GM12874 (cell line): ENCODE measurements at regions not wholly inside any gene's neighbourhood (a gene's known extent, or its start where the extent isn't known, plus 50 kb on each side); places are given as distances from the start of the nearest gene placed in this dataset.

Experiments used
- TF ChIP-seq, protein P1 (sequence below): IDR thresholded peaks from 2 replicates; pipeline ENCODE4 v1.5.1; 2011; ENCODE audit warnings: low read depth, mild to moderate bottlenecking, control low read depth, low read length, moderate library complexity; ENCODE audit not compliant: insufficient read depth

DNA sequence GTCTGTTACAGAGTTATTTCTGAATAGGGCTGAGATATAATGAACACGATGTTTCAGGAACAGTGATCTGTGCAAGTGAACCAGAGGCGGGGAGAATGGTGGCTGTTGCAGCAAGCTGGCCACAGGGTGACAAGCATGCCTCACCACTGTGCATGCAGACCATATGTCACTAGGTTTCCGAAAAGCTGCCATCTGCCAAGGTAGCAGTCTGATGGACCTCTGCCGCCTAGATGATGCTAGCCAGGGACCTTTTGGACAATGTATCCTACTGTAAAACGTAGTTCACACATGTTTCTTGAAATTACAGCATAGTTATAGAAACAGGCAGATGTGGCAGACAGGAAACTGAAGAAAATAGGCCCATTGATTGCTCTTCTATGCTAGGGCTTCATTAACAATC is 204.2 kb upstream of the RRP15 start:
- TF ChIP-seq, protein P1, sequence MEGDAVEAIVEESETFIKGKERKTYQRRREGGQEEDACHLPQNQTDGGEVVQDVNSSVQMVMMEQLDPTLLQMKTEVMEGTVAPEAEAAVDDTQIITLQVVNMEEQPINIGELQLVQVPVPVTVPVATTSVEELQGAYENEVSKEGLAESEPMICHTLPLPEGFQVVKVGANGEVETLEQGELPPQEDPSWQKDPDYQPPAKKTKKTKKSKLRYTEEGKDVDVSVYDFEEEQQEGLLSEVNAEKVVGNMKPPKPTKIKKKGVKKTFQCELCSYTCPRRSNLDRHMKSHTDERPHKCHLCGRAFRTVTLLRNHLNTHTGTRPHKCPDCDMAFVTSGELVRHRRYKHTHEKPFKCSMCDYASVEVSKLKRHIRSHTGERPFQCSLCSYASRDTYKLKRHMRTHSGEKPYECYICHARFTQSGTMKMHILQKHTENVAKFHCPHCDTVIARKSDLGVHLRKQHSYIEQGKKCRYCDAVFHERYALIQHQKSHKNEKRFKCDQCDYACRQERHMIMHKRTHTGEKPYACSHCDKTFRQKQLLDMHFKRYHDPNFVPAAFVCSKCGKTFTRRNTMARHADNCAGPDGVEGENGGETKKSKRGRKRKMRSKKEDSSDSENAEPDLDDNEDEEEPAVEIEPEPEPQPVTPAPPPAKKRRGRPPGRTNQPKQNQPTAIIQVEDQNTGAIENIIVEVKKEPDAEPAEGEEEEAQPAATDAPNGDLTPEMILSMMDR: no peak

DNA sequence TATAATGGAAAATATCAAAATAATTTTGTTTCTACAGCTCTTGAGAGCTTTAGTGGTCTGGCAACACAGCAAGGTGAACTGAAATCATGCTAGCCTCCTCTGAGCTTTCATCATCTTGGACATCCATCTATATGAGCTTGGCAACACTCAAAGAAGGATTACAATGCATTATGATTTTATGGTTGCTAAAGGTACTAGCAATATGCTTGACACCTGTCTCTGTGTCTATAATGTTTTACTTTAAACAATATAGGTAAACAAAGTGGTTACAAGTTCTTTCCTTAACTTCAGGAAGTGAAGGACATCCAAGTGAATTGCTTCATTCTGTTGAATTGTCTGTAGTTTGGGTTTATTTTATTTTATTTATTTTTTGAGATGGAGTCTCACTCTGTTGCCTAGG is 203.7 kb upstream of the RRP15 start:
- TF ChIP-seq, protein P1: no peak

- TF ChIP-seq, protein P1: no peak
These were observed 194.6 kb upstream of the RRP15 start for GRCh38 chr1:218090459-218090858.

DNA sequence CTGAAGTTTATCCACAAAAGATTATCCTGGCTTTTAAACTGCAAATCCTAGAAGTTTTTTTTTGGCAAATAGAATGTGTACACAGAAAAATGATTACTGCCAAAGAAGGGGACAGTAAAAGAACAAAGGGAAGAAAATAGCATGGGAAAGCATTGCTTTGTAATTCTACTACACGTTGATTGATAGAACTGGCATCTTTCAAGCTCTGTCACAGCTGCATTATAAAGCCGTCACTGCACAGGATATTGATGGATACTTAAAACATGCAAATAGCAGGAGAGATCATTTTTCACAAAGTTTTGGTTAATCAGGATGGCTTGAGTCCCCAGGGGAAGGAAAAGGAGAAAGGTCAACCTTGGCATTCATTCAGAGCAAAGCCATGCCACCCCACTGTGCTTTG is 183.7 kb upstream of the RRP15 start:
- TF ChIP-seq, protein P1: no peak

GRCh38 chr1:218108034-218108433 is 177.1 kb upstream of the RRP15 start:
- TF ChIP-seq, protein P1: no peak

DNA sequence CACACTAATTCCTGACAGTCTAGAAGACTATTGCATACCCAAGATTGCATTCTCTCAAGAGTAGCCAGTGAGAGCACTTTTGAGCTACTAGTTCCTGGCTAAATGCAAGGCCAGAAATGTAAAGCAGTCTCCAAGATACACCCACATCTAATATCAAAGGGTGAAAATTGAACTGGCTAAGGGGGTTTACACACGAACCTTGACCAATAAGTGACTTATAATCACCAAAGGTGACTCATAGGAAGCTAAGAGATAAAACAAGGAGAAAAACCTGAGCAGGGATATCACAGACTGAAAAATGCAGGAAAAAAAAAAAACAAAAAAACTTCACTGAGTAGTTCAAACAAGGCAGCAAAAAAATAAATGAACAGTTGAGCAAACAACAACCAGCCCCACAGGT is 172.2 kb upstream of the RRP15 start:
- TF ChIP-seq, protein P1: no peak

DNA sequence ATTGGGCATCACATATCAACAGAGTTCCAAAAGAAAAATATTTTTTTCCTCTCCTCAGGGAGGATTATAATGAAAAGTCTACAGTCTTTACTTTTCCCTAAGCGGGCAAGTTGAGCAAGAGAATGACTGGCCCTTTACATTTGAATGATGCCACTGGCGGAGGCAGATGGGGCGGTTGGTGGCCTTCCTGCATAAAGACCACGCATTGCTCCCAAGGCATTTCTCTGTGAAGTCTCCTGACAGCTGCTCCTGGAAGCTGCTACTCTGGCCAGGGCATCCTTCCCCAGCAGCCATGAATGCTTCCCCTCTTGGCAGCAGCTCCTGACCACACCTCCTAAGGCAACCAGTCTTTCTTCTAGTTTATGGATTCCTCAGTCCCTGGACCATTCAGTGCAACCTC is 161.1 kb upstream of the RRP15 start:
- TF ChIP-seq, protein P1: no peak

GRCh38 chr1:218135371-218135770 is 149.7 kb upstream of the RRP15 start:
- TF ChIP-seq, protein P1: no peak
